ENCODE measurements at regions not wholly inside any gene's neighbourhood (a gene's known extent, or its start where the extent isn't known, plus 50 kb on each side); places are given as distances from the start of the nearest gene placed in this dataset.

DNA sequence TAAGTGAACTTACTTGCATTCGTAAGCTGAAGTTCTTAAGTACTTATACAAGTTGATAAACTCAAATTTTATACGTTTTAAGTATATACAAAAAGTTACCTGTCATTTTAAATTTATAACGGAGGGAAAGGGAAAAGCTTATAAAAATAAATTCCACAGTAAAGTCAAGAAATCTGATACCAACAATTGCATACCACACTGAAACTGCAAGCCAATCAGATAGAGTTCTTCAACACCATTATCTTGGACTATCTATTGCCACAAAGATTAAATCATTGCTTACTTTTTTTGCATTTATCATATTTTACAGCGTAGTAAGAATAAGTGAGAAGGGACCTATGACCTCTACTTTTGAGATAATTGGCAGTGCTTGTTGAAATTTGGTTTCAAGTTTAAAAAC, 386.7 kb downstream of the TFAP2A start:
- DNase-seq: no peak

GRCh38 chr6:10019851-10020250, 395.0 kb downstream of the TFAP2A start:
- DNase-seq: no peak

DNA sequence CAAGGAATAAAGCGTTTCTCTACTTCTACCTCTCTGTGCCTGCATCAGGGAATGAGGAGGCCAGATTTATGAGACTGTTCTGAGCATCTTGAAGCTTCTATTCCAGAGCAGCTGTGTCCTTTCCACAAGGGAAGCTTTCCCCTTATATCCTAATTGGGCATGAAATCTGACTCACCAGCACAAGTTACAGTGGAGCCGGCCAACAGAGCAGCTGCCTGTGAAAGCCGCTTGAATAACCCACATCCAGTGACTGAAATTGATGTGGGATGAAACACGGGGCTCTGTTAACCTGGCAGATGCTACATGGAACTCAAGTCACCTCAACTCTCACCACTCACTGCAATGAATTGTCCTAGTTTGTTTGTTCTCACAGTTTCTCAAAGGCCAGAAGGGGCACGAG, 400.3 kb downstream of the TFAP2A start:
- no peak for DNase-seq

DNA sequence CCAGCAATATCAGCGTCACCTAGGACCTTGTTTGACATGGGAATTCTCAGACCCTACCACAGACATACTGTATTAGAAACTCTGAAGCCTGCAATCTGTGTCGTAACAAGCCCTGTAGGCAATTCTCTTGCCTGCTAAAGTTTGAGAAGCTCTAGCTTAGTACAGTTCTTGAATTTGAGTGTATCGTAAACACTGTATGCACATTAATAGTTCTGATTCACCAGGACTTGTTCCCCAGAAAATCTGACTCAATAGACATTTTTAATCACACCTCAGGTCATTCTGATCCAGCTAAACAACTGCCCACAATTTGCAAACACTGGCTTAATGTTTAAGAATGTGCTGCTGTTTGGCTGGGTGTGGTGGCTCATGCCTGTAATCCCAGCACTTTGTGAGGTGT, 414.3 kb downstream of the TFAP2A start:
- no peak for DNase-seq

DNA sequence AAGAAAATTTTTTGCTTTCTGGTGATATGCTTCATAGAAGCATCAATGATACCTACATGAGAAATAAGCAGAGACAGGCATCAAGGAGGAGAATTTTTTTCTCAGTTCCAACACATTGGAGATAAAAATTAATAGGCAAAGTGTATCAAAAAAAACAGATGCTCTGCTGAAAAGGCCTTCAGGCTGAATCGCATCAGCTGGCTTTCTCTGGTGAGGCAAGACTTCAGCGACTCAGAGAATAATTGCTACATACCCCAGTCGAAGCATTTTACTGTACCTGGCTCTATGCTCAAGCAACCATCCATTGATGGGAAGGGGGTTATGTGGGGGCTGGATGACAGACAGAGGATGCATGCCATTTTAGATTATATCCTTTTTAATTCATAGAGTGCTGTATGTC, 415.1 kb downstream of the TFAP2A start:
- DNase-seq: no peak

- no peak for DNase-seq
These were observed 428.6 kb downstream of the TFAP2A start for GRCh38 chr6:9986273-9986672.

GRCh38 chr6:9985481-9985880, 429.4 kb downstream of the TFAP2A start:
- no peak for DNase-seq

DNA sequence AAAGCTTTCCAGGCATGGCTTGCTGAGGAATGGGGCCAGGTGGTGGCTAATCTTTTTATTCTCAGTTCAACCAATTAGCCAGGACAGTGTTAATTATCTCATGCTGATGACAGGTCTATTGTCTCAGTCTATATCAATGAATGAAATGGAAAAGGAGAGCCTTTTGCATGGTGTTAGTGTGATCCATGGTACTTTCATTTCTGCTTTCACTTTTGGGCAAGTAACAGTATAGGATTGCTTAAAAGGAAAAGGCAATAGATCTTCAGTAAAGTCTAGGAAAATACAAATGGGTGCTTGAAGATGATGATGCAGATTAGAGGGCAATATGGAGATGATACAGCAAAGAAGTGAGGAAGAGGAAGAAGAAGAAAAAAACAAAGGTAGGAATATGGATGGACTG, 430.3 kb downstream of the TFAP2A start:
- DNase-seq: no peak

GRCh38 chr6:9983168-9983567, 431.7 kb downstream of the TFAP2A start:
- no peak for DNase-seq

GRCh38 chr6:9982215-9982614, 432.7 kb downstream of the TFAP2A start:
- DNase-seq: no peak

- DNase-seq: no peak
These were observed 434.9 kb downstream of the TFAP2A start for GRCh38 chr6:9979996-9980395.

DNA sequence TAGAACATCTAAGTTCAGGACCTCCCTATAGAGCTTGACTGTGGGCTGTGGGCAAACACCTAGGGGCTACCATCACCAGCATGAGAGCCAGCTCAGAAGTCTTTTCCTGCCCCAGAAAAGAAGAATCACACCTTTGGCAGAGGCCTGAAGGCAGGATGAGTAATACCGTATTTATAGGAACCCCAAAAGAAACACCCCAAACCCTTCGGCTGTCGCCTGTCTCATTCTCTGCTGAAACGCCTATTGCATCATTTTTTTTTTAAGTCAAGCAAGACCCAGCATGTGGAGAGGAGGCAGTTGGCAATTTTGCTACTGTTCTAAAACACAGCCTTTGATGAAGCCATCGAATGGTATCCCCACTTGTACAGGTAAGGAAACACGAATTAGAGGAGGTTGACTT, 436.4 kb downstream of the TFAP2A start:
- no peak for DNase-seq

- DNase-seq: no peak
These were observed 437.5 kb downstream of the TFAP2A start for GRCh38 chr6:9977411-9977810.

DNA sequence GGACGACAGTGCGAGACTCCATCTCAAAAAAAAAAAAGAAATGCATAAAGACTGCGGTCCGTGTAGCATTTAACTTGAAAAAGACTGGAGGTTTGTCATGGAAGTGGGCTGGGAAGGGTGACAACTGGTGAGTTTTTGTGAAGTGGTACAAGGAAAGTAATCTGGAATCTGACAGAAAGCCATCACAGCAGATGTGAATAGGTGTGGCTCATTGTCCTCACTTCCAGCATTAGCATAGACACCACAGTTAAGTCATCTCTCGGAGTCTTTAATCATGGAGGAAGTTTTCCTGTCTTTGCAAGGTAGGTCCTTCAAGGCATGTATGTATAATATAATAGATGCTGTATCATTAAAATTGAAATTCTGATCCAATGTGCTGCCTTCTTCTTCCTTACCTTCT, 453.2 kb downstream of the TFAP2A start:
- DNase-seq: no peak

- DNase-seq: no peak
These were observed 457.6 kb downstream of the TFAP2A start for GRCh38 chr6:9957215-9957759.

DNA sequence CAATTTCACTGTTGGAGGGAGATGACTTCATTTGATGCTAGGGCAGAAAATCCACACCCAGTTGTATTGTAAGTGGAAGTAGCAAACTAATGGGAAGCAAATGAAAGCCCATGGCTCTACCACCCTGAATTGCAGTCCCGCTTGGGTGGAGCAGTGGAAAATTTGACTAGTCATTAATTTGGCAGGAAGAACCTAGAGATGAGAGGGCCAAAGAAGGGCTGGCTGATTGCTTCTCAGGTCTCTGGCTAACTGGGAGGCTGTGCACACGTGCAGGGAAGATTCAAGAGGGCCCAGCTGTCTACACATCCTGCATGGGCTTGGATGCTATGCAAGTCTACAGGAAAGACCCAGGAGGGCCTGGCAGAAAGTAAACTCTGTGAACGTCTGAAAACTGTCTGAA, 466.2 kb downstream of the TFAP2A start:
- DNase-seq: no peak

DNA sequence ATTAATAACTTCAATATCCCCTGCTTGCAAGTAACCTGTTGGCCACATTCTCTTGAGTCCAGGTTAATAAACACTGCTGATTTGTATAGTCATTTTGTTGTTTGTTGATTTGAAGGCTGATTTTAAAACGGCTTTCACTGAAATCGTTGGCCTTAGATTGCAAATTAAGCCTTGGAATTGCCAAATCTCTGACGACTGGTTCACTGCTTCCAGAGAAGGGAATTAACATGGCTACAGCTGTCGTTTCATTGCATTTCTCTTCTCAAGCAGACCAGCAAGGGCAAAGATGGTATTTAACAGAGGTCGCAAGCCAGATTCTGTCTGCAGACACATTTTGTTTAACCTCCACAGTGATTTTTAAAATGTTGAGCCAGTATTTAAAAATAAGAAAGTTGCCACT, 470.9 kb downstream of the TFAP2A start:
- no peak for DNase-seq

DNA sequence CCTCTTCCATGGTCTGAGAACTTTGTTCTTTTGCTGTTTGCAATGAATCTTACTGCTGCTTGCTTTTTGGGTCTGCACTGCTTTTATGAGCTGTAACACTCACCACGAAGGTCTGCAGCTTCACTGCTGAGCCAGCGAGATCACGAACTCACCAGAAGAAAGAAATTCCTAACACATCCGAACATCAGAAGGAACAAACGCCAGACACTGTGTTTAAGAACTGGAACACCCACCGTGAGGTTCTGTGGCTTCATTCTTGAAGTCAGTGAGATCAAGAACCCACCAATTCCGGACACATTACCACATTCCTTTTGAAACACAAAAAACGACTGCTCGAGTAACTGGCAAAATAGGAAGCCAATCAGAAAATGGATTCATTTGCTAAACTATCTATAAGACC, 471.8 kb downstream of the TFAP2A start:
- no peak for DNase-seq

- no peak for DNase-seq
These were observed 472.7 kb downstream of the TFAP2A start for GRCh38 chr6:9942131-9942530.

DNA sequence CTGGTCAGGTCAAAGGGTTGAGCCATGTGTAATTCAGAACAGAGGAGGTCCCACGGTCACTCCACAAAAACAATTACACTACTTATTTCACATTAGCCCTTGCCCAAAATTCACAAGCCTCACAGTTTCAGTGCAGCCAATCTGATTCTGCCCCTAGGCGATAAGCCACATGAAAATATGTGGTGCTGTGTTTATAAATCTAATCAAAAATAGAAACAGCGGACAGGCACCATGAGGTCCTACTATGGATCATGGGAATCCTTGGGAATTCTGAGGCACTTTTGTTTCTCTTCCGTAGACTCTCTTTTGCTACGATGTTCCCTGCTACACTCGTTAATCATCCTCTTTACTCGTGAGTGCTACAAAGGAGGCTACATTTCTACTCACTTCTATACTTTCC, 476.1 kb downstream of the TFAP2A start:
- DNase-seq: no peak

- DNase-seq: no peak
These were observed 477.7 kb downstream of the TFAP2A start for GRCh38 chr6:9937031-9937763.

- no peak for DNase-seq
These were observed 478.3 kb downstream of the TFAP2A start for GRCh38 chr6:9936551-9936950.

DNA sequence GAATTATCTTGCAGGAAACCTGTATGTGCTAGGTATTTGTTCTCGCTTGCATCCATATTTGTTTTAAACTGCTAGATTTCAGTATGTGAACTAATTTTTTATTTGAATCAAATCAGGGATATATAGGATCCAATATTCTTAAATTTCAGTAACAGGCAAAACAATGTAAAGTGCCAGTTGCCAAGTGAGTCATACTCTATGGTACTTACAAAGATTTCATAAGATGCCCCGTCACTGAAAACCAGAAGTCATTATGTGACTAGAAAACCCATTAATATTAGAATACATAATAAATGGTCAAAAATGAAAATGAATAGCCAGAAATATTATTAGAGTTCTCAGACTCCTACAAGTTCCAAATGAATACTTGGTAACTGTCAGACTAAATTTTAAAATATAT, 481.2 kb downstream of the TFAP2A start:
- DNase-seq: no peak

DNA sequence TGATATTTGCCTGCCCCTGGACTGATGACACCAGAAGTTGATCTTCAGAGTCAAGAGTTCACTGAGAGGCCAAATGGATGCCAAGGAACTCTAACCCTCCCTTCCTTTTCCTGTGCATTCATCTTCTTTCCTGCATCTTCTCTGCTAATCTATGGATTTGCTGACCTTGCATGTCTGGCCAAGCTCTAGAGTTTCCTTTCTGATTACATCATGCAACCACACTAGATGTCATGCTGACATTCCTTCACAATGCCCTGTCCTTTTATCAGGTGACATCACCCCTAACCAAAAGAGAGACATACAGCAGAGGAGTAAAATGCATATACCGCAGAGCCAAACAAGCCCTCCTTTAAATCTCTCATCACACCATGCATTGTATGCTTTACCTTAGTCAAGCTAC, 487.6 kb downstream of the TFAP2A start:
- DNase-seq: no peak

DNA sequence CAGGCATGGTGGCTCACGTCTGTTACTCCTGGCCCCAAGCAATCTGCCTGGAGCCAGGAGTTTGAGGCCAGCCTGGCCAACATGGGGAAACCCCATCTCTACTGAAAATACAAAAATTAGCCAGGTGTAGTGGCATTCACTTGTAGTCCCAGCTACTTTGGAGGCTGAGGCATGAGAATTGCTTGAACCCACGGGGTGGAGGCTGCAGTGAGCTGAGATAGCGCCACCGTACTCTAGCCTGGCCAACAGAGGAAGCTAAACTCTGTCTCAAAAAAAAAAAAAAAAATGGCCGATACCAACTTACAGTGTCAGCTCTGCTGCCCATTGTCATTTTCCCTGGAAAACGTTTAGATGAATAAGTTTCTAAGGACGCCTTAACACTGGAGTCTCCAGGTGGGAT, 489.9 kb downstream of the TFAP2A start:
- no peak for DNase-seq

All from NCI-H774 (cell line).